C4-2B (cell line): ENCODE measurements at regions not wholly inside any gene's neighbourhood (a gene's known extent, or its start where the extent isn't known, plus 50 kb on each side); places are given as distances from the start of the nearest gene placed in this dataset.

ENCODE experiments used
- CTCF ChIP-seq: fragments of 450-650 bp; conservative IDR thresholded peaks from 2 replicates; pipeline ENCODE4 v1.5.1; 2017; ENCODE audit warnings: mild to moderate bottlenecking
- ZFX ChIP-seq: fragments of 450-650 bp; IDR thresholded peaks from 2 replicates; pipeline ENCODE4 v1.6.1; 2017

GRCh38 chr1:56061824-56062223, 517.5 kb downstream of the PLPP3 start:
- no peak for TF ChIP-seq CTCF
- no peak for TF ChIP-seq ZFX
